ENCODE measurements at regions not wholly inside any gene's neighbourhood (a gene's known extent, or its start where the extent isn't known, plus 50 kb on each side); places are given as distances from the start of the nearest gene placed in this dataset.
A peak's percentile ranks its signal among the peaks of the same experiment; 100 is the strongest.

GRCh38 chr3:59486520-59486919 is 436.7 kb upstream of the CFAP20DC start:
- Histone ChIP-seq H3K4me3 (no peak overlapping the region), H3K27me3 (no peaks in the 10 kb centered on the region), H3K36me3 (no peaks in the 10 kb centered on the region), H3K4me1 (no peaks in the 10 kb centered on the region), H3K27ac (no peak overlapping the region), H3K9me3 (no peaks in the 10 kb centered on the region)
- intact Hi-C loops (cut with DNase I) = no loop called here
- no peak for ATAC-seq
- DNase-seq = no peak
- TF ChIP-seq CTCF (IDR thresholded peaks at IDR 0.05) = no peak

- ATAC-seq (no peak), DNase-seq (no peak)
- H3K27ac ChIP-seq = no peak overlapping the region
- intact Hi-C loops (cut with DNase I) = no loop called here
- TF ChIP-seq CTCF (IDR thresholded peaks at IDR 0.05) = no peak
- no peaks in the 10 kb centered on the region for H3K27me3 ChIP-seq
- H3K9me3 ChIP-seq = no peaks in the 10 kb centered on the region
- H3K4me1 ChIP-seq = no peaks in the 10 kb centered on the region
- H3K36me3 ChIP-seq = no peaks in the 10 kb centered on the region
- no peak overlapping the region for H3K4me3 ChIP-seq
Measured at GRCh38 chr3:59483191-59483590, 433.4 kb upstream of the CFAP20DC start.

- H3K36me3 ChIP-seq = no peaks in the 10 kb centered on the region
- H3K4me3 ChIP-seq = no peak overlapping the region
- no peaks in the 10 kb centered on the region for H3K27me3 ChIP-seq
- no peak for TF ChIP-seq CTCF (IDR thresholded peaks at IDR 0.05)
- no peaks in the 10 kb centered on the region for H3K4me1 ChIP-seq
- intact Hi-C loops (cut with DNase I) = no loop called here
- ATAC-seq = no peak
- H3K9me3 ChIP-seq = no peaks in the 10 kb centered on the region
- DNase-seq = no peak
- H3K27ac ChIP-seq = no peak overlapping the region
Measured at GRCh38 chr3:59482684-59483083, 432.9 kb upstream of the CFAP20DC start.

- no peaks in the 10 kb centered on the region for H3K27me3 ChIP-seq
- no peak for ATAC-seq
- no peaks in the 10 kb centered on the region for H3K4me1 ChIP-seq
- H3K27ac ChIP-seq = no peak overlapping the region
- no peaks in the 10 kb centered on the region for H3K36me3 ChIP-seq
- TF ChIP-seq CTCF (IDR thresholded peaks at IDR 0.05) = no peak
- no peak for DNase-seq
- H3K9me3 ChIP-seq = no peaks in the 10 kb centered on the region
- H3K4me3 ChIP-seq = no peak overlapping the region
- intact Hi-C loops (cut with DNase I) = no loop called here
Measured at GRCh38 chr3:59481776-59482400, 432.1 kb upstream of the CFAP20DC start.

GRCh38 chr3:59480486-59480995 is 430.7 kb upstream of the CFAP20DC start:
- intact Hi-C loops (cut with DNase I) = no loop called here
- ATAC-seq = peak; percentile 36

More at GRCh38 chr3:59480486-59480995, 430.7 kb upstream of the CFAP20DC start:
- no peaks in the 10 kb centered on the region for H3K27me3 ChIP-seq
- H3K4me1 ChIP-seq = no peaks in the 10 kb centered on the region
- DNase-seq = no peak
- no peaks in the 10 kb centered on the region for H3K9me3 ChIP-seq
- H3K36me3 ChIP-seq = no peaks in the 10 kb centered on the region
- no peak overlapping the region for H3K27ac ChIP-seq
- TF ChIP-seq CTCF (IDR thresholded peaks at IDR 0.05) = no peak
- H3K4me3 ChIP-seq = no peak overlapping the region
